Activated T-helper 17 cell treated with anti-CD3 and anti-CD28 coated beads, Interleukin-2, amount 50 U/mL, for 72 hours (primary cell): ENCODE measurements at regions not wholly inside any gene's neighbourhood (a gene's known extent, or its start where the extent isn't known, plus 50 kb on each side); places are given as distances from the start of the nearest gene placed in this dataset.
"Not testable (repeated sequence)": the region's sequence is repeated elsewhere in the genome, so short reads cannot be mapped to it uniquely, and the experiment has no call there.

Source experiments
- ATAC-seq: fragments of 150-1000 bp; cut with Tn5 transposase; replicated peaks from 2 replicates; pipeline ENCODE4 v1.10.0; 2021; ENCODE audit warnings: mild to moderate bottlenecking, moderate library complexity
- H3K27ac Mint-ChIP-seq: one replicate; pipeline ENCODE4 v1.8.0; 2022; ENCODE audit warnings: mixed read lengths
- H3K27me3 Mint-ChIP-seq: one replicate; pipeline ENCODE4 v1.8.0; 2022; ENCODE audit warnings: mixed read lengths
- H3K36me3 Mint-ChIP-seq: one replicate; pipeline ENCODE4 v1.8.0; 2022; ENCODE audit warnings: low read depth, mild to moderate bottlenecking, mixed read lengths
- H3K4me1 Mint-ChIP-seq: one replicate; pipeline ENCODE4 v1.8.0; 2022; ENCODE audit warnings: mixed read lengths
- H3K4me3 Mint-ChIP-seq: one replicate; pipeline ENCODE4 v1.8.0; 2022; ENCODE audit warnings: mild to moderate bottlenecking, mixed read lengths
- H3K9me3 Mint-ChIP-seq: one replicate; pipeline ENCODE4 v1.8.0; 2022; ENCODE audit warnings: mixed read lengths

DNA sequence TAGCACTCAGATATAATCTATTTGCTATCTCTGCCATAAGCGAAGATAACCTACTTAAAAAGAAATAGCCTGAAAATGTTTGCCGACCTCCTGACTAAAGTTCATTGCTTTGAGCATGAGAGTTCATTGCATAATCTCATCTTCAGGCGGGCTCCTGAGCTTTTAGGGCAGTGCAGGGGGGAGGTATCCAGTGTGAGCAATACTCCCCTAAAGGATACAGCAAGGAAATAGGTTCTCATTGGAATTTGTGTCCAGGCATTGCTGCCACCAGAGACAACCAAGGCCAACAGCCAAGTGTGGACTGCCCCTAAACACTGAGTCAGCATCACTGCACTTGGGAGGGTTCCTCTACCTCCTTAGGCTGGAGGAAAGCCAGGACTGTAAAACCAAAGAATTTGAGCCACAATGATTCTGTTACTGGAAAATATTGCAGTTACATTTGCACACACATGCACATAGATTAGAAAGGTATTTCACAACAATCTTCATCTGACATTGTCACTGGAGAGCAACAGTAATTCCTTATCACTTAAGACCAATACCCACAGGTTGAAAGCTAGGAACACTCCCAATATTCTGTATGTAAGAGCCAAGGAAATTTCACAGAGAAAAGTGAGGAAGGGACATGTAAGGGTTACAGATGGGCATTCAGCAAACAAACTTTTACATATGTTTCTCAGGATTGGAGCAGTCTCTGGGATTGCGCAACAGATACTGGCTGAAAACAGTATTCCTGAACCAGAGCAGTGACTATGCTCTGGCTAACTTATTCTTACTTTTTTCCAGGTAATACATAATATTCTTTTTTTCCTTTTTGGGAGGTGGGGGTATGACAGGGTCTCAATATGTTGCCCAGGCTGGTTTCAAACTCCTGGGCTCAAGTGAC lies 98.6 kb upstream of the TLE1 start:
- H3K27me3 Mint-ChIP-seq, result no peaks in the 10 kb centered on the region
- H3K36me3 Mint-ChIP-seq, result no peaks in the 10 kb centered on the region
- no peak overlapping the region for H3K4me3 Mint-ChIP-seq
- H3K4me1 Mint-ChIP-seq, result no peaks in the 10 kb centered on the region
- no peak for ATAC-seq
- H3K27ac Mint-ChIP-seq, result no peak overlapping the region
- no peaks in the 10 kb centered on the region for H3K9me3 Mint-ChIP-seq

DNA sequence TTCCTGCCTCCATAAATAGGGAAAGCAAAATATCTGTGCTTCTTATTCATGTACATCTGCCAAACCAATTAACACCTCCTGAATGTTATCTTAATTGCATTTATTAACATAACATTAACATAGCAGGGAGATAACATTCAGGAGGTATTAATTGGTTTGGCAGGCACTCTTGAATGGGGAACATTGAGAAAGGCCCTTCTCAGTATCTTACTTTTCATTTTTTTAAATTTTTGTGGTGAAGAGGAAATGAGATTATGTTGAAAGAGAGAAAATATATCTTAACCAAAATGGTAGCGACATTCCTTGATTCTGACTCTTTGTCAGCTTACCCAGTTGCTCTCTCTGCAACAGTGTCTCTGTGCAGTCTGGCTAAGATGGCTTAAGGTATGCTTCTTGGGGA lies 100.4 kb upstream of the TLE1 start:
- H3K36me3 Mint-ChIP-seq, result no peaks in the 10 kb centered on the region
- H3K4me1 Mint-ChIP-seq, result no peaks in the 10 kb centered on the region
- ATAC-seq, result no peak
- H3K27ac Mint-ChIP-seq, result no peak overlapping the region
- no peaks in the 10 kb centered on the region for H3K9me3 Mint-ChIP-seq
- H3K27me3 Mint-ChIP-seq, result no peaks in the 10 kb centered on the region
- H3K4me3 Mint-ChIP-seq, result no peak overlapping the region

DNA sequence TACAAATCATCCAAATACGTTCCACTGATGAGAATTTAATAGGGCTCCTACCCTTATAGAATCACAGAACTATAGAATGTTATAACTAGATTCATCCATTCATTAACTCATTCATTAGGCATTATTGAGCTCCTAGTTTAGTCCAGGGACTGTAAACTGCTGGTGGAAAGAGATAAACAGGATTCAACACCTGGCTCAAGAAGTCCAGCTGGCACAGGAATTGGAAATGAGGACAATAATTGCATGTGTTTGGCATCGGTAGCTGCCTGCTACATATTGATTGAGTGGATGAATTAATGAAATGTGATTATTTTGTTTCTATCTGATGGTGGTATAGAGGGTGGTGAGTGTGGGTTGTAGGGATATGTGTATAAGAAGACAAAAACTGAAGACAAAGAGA lies 100.8 kb upstream of the TLE1 start:
- Mint-ChIP-seq H3K4me1 (no peaks in the 10 kb centered on the region), H3K9me3 (no peaks in the 10 kb centered on the region), H3K36me3 (no peaks in the 10 kb centered on the region), H3K27ac (no peak overlapping the region), H3K4me3 (no peak overlapping the region), H3K27me3 (no peaks in the 10 kb centered on the region)
- no peak for ATAC-seq

DNA sequence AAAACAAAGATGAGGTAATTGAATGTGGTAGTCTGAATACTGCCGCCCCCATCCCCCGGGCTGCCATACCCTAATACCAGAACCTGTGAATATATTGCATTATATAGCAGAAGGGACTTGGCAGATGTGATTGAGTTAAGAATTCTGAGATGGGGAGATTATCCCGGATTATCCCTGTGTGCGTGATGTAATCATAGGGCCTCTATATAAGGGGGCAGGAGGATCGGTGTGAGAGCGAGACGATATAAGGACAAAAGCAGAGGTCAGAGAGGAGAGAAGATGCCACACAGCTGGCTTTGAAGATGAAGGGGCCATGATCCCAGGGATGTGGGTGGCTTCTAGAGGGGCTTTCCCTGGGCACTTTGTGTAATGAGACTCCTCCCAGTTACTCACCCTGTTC lies 101.7 kb upstream of the TLE1 start:
- H3K27me3 Mint-ChIP-seq, result no peaks in the 10 kb centered on the region
- ATAC-seq, result no peak
- no peak overlapping the region for H3K4me3 Mint-ChIP-seq
- H3K36me3 Mint-ChIP-seq, result no peaks in the 10 kb centered on the region
- no peaks in the 10 kb centered on the region for H3K9me3 Mint-ChIP-seq
- H3K4me1 Mint-ChIP-seq, result no peaks in the 10 kb centered on the region
- H3K27ac Mint-ChIP-seq, result no peak overlapping the region

DNA sequence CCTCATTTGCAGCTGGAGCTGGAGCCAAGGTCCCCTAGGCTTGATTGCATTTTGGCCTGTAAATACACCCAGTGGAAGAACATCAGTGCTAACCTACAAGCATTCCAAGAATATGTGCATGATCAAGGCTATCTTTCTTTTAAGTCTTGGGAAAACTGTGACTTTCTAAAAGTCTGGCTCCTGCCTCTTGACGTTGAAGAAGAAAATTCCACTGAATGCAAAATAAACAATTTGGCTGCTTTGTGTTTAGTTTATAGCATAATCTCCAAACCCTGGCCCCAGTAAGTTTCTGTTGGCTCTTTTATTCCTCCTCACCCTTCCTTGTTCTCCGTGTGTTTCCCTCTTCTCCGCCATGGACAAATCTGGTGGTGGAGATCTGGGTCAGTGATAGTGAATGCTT lies 109.3 kb upstream of the TLE1 start:
- H3K27me3 Mint-ChIP-seq, result no peaks in the 10 kb centered on the region
- no peak for ATAC-seq
- H3K4me3 Mint-ChIP-seq, result no peak overlapping the region
- H3K9me3 Mint-ChIP-seq, result no peaks in the 10 kb centered on the region
- no peaks in the 10 kb centered on the region for H3K4me1 Mint-ChIP-seq
- no peaks in the 10 kb centered on the region for H3K36me3 Mint-ChIP-seq
- H3K27ac Mint-ChIP-seq, result no peak overlapping the region

DNA sequence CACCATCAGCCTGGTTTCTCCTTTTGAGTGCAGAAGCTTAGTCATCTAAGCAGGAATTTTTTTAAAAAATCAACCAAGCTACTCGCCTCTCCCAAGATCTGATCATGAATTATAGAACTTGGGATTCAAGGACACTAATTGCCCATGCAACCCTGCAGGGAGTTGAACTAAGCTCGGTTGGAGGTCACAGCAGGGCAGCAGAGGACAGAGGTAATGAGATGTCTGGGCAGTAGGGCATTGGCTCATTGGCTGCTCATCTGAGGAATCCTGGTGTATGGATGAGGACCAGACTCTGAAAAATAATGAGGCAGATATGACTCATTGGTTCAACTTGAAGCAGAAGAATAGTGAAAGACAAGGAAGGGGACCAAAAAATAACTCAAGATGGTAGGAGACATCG lies 111.8 kb upstream of the TLE1 start:
- Mint-ChIP-seq H3K4me1 (no peaks in the 10 kb centered on the region), H3K36me3 (no peaks in the 10 kb centered on the region), H3K9me3 (no peaks in the 10 kb centered on the region), H3K27me3 (no peaks in the 10 kb centered on the region), H3K27ac (no peak overlapping the region), H3K4me3 (no peak overlapping the region)
- ATAC-seq, result no peak

DNA sequence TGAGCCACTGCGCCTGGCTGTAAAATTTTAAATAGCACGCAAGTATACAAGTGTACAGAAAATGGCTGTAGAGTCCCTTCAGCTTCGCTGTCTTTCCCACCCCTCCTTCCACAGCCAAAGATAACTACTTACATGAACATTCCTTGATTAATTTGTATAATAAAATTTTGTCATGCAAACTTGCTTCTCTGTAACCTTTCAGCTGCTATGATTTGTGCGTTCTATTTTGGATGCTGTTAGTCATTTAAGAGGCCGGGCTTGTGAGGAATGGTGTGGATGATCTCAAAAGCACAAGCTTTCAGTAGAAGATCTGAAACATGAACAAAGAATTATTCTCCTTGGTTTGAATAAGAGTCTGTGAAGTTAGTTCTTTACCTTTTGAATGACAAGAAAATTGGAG lies 115.0 kb upstream of the TLE1 start:
- no peak overlapping the region for H3K27ac Mint-ChIP-seq
- H3K27me3 Mint-ChIP-seq, result no peaks in the 10 kb centered on the region
- H3K4me3 Mint-ChIP-seq, result no peak overlapping the region
- H3K36me3 Mint-ChIP-seq, result no peaks in the 10 kb centered on the region
- H3K9me3 Mint-ChIP-seq, result no peaks in the 10 kb centered on the region
- no peak for ATAC-seq
- H3K4me1 Mint-ChIP-seq, result no peaks in the 10 kb centered on the region

DNA sequence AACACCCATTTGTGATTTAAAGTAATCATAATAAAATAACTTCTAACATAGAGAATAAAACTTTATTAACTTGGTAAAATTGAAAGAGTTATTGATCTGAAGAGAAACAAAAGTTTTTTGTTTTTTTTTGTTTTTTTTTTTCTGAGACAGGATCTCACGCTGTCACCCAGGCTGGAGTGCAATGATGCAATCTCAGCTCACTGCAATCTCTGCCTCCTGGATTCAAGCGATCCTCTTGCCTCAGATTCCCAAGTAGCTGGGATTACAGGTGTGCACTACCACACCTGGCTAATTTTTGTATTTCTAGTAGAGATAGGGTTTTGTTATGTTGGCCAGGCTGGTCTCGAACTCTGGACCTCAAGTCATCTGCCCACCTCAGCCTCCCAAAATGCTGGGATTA lies 116.5 kb upstream of the SPATA31D4 start:
- H3K9me3 Mint-ChIP-seq, H3K36me3 Mint-ChIP-seq, H3K27me3 Mint-ChIP-seq, H3K27ac Mint-ChIP-seq, H3K4me1 Mint-ChIP-seq, H3K4me3 Mint-ChIP-seq, ATAC-seq: not testable (repeated sequence)

DNA sequence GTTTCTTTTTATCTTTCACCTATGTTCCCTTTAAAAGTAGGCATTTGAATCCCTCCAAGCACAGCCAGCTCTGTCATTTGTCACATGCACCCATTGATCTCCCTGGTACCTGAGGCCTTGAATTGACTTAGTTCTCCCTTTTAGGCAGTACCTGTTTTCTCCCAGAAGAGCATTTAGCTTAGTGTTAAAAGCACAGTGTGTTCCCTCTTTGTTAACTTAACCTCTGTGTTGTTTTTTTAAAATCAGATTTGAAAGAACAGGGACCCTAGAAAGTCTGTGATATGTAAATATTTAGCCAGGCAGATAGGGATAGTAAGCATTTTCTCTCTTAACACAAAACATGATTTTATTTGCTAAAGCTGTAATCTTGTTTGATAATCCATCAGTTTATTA lies 113.8 kb upstream of the SPATA31D4 start:
- ATAC-seq, result no peak
- H3K4me3 Mint-ChIP-seq, result no peak overlapping the region
- no peaks in the 10 kb centered on the region for H3K9me3 Mint-ChIP-seq
- no peak overlapping the region for H3K27ac Mint-ChIP-seq
- peaks cover 10% of the 10 kb centered on the region for H3K4me1 Mint-ChIP-seq
- no peaks in the 10 kb centered on the region for H3K36me3 Mint-ChIP-seq
- H3K27me3 Mint-ChIP-seq, result no peaks in the 10 kb centered on the region

DNA sequence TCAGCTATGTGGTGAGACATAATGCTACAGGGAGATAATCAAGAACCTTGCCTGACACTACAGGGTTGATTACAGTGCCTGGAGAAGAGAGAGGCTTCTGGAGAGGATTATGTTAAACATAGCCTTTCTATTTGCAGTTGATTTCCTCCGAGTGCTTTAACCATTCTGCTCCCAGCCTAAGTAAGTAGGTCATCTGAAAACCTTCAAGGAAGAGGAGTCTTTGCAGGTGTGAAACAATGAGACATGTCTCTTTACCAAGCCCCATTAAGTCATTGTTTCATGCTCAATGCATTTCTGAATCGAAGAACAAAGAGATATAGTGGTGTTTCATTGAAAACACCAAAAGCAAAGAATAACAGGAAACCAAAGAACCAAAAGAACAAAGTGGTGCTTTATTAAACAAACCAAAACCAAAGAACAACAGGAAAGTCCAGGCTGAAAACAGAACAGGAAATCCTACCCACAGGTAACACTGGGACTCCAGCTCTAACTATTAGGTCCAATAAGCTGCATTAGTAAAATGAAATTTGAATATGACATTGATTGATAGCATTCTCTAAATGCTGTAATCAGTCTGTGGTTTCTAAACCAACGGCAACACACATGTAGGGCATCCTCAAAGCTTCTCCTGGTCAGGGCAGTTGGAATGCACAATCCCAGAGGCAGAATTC lies 113.3 kb upstream of the SPATA31D4 start:
- Mint-ChIP-seq H3K27ac (no peak overlapping the region), H3K4me1 (peaks cover 15% of the 10 kb centered on the region), H3K27me3 (no peaks in the 10 kb centered on the region), H3K36me3 (no peaks in the 10 kb centered on the region), H3K9me3 (no peaks in the 10 kb centered on the region), H3K4me3 (no peak overlapping the region)
- peak; percentile 61 for ATAC-seq

DNA sequence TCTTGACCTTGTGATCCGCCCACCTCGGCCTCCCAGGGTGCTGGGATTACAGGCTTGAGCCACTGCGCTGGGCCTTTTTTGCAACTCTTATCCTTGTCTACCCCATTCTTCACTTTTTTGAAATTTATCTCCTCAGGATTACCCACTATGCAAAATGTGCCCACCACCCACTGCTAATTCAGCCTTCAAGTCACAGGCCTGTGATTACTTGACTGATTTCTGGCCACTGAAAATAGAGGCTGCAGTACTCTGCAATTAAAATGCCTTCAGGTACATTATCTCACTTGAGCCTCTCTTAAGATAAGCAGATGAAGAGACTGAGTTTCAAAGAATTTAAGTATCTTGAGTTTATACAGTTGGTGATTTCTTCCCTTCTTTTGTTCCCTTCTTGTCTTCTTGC lies 112.4 kb upstream of the SPATA31D4 start:
- Mint-ChIP-seq H3K9me3 (no peaks in the 10 kb centered on the region), H3K27me3 (no peaks in the 10 kb centered on the region), H3K27ac (no peak overlapping the region), H3K4me1 (peaks cover 15% of the 10 kb centered on the region), H3K4me3 (no peak overlapping the region), H3K36me3 (no peaks in the 10 kb centered on the region)
- ATAC-seq, result no peak

DNA sequence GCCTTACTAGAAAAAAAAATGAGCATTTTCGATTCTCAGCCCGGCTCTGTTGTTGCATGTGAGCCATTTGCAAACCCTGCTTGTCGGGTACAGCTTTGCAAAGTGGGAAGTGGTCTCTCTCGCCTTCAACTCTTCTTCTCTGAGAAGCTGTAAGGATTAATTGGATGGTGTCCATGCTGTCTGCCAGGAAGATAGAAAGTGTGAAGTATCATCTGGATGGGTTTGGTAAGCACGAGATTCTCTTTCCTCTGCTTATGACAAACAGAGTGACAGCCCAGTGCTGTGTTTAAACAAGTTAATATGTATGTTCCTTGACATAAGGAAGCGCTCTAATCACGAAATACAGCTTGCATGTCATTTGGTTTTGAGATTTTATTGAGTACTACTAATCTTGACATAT lies 109.1 kb upstream of the SPATA31D4 start:
- H3K36me3 Mint-ChIP-seq, result no peaks in the 10 kb centered on the region
- no peak for ATAC-seq
- peaks cover 15% of the 10 kb centered on the region for H3K4me1 Mint-ChIP-seq
- H3K9me3 Mint-ChIP-seq, result no peaks in the 10 kb centered on the region
- H3K4me3 Mint-ChIP-seq, result no peak overlapping the region
- H3K27me3 Mint-ChIP-seq, result no peaks in the 10 kb centered on the region
- no peak overlapping the region for H3K27ac Mint-ChIP-seq

DNA sequence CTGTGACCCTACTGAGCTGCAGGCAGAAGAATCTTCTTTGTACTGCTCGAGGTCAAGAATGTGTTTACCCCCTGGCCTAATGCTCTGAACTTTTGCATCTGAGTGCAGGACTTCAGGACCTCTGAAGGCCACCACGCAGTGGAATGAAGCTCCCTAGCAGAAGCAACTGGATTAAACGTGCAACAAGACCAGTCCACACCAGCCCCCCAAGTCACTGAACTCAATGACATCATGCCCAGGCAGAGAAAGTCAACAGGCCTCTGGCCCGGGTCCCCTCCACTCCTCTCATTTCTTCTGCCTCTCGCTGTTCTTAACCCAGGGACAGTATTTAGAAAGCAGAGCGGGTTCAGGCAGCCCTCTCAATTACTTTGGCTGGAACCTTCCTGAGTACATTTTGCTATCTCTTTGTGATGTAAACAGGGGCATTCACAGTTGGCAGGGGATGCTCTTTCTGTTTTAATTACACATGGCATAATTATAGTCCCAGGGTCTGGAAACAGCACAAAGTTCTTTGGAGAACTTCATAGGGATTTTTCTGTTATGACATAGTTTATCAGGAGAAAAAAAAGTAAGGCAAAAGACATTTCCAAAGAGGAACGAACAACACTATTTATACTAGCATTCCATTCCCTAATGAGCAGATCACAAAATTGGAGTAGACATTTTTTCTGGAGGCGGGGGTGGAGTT lies 108.2 kb upstream of the SPATA31D4 start:
- H3K36me3 Mint-ChIP-seq, result no peaks in the 10 kb centered on the region
- H3K27ac Mint-ChIP-seq, result no peak overlapping the region
- H3K4me1 Mint-ChIP-seq, result peaks cover 8% of the 10 kb centered on the region
- no peak overlapping the region for H3K4me3 Mint-ChIP-seq
- no peak for ATAC-seq
- no peaks in the 10 kb centered on the region for H3K27me3 Mint-ChIP-seq
- H3K9me3 Mint-ChIP-seq, result no peaks in the 10 kb centered on the region

DNA sequence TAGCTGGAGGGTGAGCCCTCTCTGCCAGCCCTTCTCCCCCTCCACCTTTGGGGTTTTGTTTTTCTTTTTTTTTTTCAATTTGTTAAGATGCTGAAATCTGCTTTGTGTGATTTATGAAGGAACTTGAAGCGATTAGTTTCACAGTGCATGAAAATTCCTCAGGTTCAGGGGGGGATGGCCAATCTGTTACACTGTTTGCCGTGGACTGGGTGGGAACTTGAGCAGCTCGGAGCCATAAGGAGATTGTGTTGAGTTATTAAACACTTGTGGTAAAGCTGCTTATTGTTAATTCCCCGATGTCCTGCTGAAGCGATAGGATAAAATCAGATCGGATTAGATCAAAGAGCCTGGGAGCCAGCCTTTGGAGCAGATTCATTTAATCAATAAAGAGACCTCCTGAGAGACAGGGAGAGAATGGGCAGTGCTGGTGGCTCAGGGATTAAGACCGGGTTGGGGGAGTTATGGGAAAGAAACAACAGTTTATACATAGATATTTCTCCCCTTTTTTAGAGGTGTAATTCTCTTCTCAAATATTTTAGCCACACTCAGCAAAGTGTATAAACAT lies 105.8 kb upstream of the SPATA31D4 start:
- Mint-ChIP-seq H3K27ac (no peak overlapping the region), H3K4me1 (peaks cover 5% of the 10 kb centered on the region), H3K27me3 (no peaks in the 10 kb centered on the region), H3K36me3 (no peaks in the 10 kb centered on the region), H3K4me3 (no peak overlapping the region), H3K9me3 (peaks cover 4% of the 10 kb centered on the region)
- ATAC-seq, result no peak

DNA sequence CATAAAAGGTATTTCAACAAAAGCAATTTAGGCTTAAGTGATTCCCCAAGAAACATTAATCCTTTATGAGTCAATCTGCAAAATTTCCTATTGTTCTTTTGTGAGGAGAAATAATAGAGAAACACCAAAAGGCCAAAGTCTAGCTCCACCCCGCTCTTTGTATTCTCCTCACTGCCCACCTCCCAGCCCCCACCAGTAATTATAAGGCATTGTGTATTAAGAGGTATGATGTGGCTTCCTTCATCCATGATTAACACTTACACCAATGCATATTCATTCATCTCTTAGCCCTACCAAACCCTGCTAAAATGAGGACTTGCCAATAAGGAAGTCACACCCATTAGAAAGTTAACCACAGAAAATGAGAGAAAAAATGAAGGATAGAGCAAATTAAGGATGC lies 105.3 kb upstream of the SPATA31D4 start:
- no peak for ATAC-seq
- H3K9me3 Mint-ChIP-seq, result peaks cover 4% of the 10 kb centered on the region
- peaks cover 5% of the 10 kb centered on the region for H3K4me1 Mint-ChIP-seq
- no peaks in the 10 kb centered on the region for H3K27me3 Mint-ChIP-seq
- H3K36me3 Mint-ChIP-seq, result no peaks in the 10 kb centered on the region
- no peak overlapping the region for H3K27ac Mint-ChIP-seq
- no peak overlapping the region for H3K4me3 Mint-ChIP-seq
